RPMI7951 (cell line): ENCODE measurements at regions not wholly inside any gene's neighbourhood (a gene's known extent, or its start where the extent isn't known, plus 50 kb on each side); places are given as distances from the start of the nearest gene placed in this dataset.
A peak's percentile ranks its signal among the peaks of the same experiment; 100 is the strongest.
"Not testable (repeated sequence)": the region's sequence is repeated elsewhere in the genome, so short reads cannot be mapped to it uniquely, and the experiment has no call there.

Source experiments
- DNase-seq: peaks from one replicate; pipeline ENCODE4 v3.0.0-alpha.2; 2012; ENCODE audit warnings: low read depth

DNA sequence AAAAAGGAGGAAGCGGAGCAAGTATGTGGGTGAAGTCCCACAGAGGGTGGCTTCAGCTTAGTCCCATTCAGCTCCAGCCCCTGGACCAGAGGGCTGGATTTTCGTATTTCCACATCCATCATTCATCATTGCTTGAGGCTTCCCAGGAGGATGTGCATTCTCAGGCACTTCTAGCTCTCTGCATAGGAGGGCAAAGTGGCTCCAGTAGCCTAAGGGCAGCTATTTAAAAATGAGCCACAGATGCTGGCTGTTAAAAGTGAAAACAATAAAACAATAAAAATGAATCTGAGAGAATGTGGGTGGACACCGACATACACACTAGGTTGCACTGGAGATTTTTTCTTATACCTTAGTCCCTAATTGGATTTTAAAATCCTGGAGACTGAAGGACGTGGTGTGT, 629.2 kb upstream of the ZNF385D start:
- peak; percentile 11 for DNase-seq

DNA sequence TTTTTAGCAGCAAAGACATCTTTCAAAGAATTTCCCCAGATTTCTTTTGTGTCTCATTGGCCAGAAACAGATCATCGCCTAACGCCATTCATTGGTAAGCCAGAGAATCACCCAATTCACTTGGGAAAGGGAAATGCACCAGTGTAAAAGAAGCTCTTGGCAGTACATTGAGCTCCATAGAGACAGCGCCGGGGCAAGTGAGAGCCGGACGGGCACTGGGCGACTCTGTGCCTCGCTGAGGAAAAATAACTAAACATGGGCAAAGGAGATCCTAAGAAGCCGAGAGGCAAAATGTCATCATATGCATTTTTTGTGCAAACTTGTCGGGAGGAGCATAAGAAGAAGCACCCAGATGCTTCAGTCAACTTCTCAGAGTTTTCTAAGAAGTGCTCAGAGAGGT, 630.6 kb upstream of the ZNF385D start:
- DNase-seq = not testable (repeated sequence)

DNA sequence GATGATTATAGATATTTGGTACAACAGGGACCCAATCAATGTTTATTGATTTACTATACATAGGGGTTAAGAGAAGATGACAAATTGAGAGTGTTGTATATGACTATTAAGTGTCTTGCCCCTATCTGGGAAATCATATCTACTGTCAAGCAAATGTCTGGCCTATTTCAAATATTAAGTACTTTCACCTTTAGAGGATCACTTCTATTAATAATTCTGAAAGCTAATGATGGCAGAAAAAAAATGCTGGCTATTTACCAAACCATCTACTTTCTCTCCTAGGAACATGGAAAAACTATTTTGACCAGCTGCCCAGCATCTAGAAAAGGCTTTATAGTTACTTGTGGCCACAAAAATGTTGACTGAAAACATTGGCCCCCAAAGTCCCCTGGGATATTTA, 632.3 kb upstream of the ZNF385D start:
- DNase-seq = no peak

GRCh38 chr3:22386107-22386506, 635.1 kb upstream of the ZNF385D start:
- DNase-seq = no peak

DNA sequence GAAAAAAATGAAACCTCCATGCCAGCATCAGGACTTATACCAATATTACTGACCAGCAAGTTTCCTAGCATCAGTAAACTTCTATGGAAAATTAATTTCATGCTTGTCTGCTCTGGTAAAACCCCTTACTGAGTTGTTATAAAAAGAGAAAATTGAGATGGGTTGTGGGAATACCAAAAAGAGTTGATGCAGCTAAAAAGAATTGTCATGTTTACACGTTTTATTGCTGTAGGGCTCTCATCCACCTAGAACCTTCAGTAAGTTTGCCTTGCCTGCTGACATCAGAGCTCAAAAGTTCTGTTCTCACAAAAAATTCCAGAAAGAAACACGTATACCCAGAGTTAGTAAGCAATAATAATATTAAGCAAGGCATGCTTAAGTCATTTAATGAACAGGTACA, 641.3 kb upstream of the ZNF385D start:
- DNase-seq = no peak

- no peak for DNase-seq
These were observed 641.8 kb upstream of the ZNF385D start for GRCh38 chr3:22392859-22393258.

- peak; percentile 54 for DNase-seq
These were observed 648.6 kb upstream of the ZNF385D start for GRCh38 chr3:22399566-22399965.

- no peak for DNase-seq
These were observed 650.5 kb upstream of the ZNF385D start for GRCh38 chr3:22401499-22401898.

DNA sequence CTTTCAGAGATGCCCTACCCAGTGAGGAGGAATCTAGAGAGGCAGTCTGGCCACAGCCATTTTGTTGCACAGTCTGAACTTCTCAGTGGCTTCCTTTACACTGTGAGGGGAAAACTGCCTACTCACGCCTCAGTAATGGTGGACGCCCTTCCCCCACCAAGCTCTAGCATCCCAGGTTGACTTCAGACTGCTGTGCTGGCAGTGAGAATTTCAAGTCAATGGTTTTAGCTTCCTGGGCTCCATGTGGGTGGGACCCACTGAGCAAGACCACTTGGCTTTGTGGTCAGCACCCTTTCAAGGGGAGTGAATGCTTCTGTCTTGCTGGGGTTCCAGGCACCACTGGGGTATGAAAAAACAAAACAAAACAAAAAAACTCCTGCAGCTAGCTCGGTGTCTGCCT, 663.2 kb upstream of the ZNF385D start:
- no peak for DNase-seq

- DNase-seq = not testable (repeated sequence)
These were observed 665.9 kb upstream of the ZNF385D start for GRCh38 chr3:22416838-22417446.

DNA sequence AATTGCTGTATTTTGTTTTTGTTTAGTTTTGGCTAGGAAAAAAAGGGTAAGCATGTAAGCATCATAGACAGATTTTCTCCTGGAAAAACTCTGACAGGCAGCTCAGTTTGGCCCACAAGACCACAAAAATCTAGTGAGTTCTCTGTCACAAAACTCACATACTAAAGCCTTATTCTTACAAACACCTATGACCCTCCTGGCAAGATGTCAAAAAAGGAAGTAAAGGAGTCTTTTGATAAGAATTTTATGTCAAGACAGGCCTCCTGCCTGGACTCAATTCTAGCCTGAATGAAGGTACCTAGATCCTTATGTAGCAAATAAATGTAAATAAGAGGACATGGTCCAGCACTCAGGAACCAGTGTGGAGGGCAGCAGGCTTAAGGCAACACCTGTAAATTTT, 668.3 kb upstream of the ZNF385D start:
- DNase-seq = peak; percentile 1

DNA sequence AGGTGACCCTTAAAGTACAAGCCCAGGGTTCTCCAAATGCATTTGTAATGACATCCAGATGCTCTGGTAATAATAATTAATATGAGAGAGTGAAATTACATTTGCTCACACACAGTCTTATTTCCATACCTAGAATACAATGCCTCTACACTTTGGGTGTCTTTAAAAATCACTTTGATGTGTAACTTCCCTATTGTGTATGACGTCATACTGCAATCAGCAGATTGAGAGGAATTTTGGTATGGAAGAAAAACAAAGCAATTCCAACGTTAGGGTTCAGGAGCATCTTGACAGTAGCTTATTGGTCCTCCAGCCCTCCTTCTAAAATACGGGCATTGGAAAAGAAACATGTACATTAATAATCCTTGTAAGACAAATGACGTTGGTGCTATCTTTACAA, 670.6 kb upstream of the ZNF385D start:
- no peak for DNase-seq

DNA sequence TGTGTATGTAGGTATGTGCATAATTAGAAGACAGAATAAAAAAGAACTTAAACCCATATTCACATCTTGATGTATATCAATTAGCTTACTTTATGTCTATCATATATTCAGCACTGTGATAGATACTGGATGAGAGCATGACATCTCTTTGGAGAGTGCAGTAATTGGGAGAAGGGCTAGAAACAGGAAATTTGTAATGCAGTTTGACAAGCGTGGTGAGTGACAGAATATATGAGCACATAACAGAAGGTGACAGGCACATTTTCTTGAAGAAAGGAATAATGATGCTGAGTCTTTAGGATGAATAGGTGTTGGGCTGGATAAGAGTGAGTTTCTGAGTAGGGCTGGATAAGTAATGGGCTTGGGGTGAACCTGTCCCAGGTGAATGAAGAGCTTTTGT, 680.3 kb upstream of the ZNF385D start:
- no peak for DNase-seq

DNA sequence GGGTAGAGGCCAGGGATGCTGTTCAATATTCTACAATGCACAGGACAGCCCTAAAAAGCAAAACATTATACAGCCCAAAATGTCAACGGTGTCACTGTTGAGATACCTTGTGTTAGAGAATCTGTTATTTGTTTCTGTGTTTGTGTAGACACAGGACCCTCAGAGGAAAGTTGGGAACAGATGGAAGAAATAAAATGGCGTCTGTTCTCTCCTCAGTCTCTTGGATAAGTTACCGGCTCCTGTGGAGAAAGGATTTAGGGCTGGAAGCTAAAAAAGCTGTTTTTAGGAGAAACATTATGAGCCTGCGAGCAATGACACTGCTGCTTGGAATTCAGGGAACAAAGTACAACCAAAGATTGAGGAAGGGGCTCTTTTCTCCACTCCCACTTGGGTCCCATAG, 688.6 kb upstream of the ZNF385D start:
- no peak for DNase-seq

GRCh38 chr3:22441711-22442110, 690.7 kb upstream of the ZNF385D start:
- DNase-seq = no peak

DNA sequence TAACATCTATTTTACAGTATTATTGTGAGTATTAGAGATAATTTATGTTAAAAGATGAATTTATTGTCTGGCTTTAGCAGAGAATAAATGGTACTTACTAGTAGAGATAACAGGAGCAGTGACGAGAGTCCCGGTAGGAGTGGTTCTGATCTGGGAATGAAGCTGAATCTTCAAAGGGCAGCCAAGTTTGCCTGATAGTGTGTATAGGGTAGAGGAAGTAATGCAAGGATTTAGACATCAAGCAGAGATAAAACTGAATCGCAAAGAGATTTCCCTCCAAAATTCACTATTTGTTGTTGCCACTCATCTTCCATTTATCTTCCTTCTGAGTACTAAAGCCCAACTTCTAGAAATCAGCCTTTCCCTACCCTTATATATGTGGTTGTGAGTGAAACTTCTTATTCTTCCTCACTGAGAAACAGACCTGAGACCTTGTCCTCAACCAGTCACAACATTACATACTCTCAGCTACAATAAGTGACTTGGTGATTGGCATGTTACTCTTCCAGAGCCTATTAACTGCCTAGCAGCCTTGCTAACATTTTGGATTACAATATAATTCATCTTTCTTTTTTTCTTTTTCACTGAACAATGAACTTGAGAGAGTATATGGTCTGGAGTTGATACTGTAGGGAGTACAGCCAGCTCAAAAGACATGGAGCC, 692.7 kb upstream of the ZNF385D start:
- DNase-seq = no peak

GRCh38 chr3:22445336-22445735, 694.3 kb upstream of the ZNF385D start:
- not testable (repeated sequence) for DNase-seq

DNA sequence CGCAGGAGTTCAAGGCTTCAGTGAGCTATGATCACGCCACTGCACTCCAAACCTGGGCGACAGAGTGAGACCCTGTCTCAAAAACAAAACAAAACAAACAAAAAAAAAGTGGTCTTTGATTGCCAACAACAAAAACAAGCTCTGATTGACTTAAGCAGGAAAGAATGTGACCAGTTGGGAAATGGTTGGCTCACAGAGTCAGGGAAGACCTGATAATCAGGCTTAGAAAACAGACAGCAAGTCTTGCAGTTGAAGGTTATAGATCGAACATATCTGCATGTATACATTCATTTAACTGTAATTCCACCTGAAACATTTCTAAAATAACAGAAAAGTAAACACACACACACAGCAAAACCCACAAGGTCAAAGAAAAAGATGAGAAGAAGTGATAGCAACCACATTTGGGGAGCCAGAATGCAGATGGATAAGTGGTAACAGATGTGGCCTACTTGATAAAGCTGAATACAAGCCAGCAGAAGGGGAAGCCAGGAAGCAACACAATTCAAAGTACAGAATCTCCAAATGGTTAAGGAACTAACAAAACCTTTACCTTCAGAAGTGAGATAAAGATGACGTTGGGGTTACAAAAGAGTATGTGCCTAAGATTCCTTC, 699.9 kb upstream of the ZNF385D start:
- DNase-seq = peak; percentile 83

DNA sequence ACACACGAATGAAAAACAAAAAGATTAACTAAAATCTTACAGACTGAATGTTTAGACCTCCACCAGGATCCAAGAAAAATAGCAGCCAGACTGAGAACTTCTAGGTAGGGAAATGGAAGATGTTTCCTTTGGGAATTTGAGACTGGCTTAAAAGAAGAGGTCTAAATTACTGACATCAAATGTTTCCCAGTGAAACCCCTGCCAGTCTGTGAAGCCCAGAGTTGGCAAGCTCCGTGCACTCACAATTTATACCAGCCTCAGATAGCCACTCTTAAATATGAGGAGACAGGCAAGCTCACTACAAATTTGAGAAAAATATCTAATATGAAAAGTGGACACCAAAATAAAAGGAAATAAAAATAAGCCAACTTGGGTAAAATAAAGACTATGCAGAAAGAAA, 700.5 kb upstream of the ZNF385D start:
- no peak for DNase-seq

DNA sequence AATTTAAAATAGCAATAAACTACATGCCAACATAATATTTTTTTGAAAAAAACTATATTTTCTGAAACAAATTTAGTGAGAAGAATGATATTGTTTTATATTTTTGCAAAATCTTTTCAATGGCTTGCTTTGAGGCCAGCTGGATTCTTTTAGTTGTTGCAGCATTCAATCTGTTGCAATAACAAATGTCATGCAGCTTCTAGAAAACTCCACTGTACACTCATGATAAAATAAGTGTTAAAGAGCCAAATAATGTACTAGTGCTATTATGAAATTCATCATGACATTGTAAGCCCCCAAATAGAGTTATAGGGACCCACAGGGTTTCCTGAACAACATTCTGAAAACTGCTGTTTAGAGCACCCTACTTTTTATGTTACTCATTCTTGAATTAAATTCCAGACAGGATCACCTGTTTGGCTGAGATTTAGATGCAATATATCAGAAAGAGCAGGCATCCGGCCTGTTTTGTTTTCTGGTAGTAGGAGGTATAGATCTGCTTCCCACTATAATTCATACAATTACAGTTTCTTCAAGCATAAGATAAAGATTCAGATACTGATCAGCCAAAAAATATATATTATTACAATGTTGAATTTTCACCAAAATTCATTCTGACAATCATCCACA, 703.0 kb upstream of the ZNF385D start:
- DNase-seq = no peak

GRCh38 chr3:22469995-22470394, 719.0 kb upstream of the ZNF385D start:
- DNase-seq = no peak

- DNase-seq = no peak
These were observed 720.5 kb upstream of the ZNF385D start for GRCh38 chr3:22471557-22471956.
